ENCODE measurements at regions not wholly inside any gene's neighbourhood (a gene's known extent, or its start where the extent isn't known, plus 50 kb on each side); places are given as distances from the start of the nearest gene placed in this dataset.
"Not testable (repeated sequence)": the region's sequence is repeated elsewhere in the genome, so short reads cannot be mapped to it uniquely, and the experiment has no call there.

- H3K9me2 ChIP-seq (replicated peaks; ENCODE audit: insufficient read depth, low read length) = no peaks in the 10 kb centered on the region
- TF ChIP-seq EZH2phosphoT487 (IDR thresholded peaks at IDR 0.05; ENCODE audit: low read length) (no peak), EZH2 (optimal IDR thresholded peaks at IDR 0.05; ENCODE audit: low read depth, low read length) (no peak), CTCF (IDR thresholded peaks at IDR 0.05; ENCODE audit: low read length) (no peak)
- no peak overlapping the region for H3K9ac ChIP-seq (ENCODE audit: low read length)
- no peaks in the 10 kb centered on the region for H3K36me3 ChIP-seq (replicated peaks; ENCODE audit: insufficient read depth, low read length)
- H3K4me1 ChIP-seq (ENCODE audit: low read length) = no peaks in the 10 kb centered on the region
- H4K20me1 ChIP-seq (ENCODE audit: insufficient read depth, low read length) = no peaks in the 10 kb centered on the region
- no peak overlapping the region for H3K27ac ChIP-seq (ENCODE audit: low read length)
- no peaks in the 10 kb centered on the region for H3K27me3 ChIP-seq (replicated peaks; ENCODE audit: insufficient read depth, low read length)
- no peaks in the 10 kb centered on the region for H3F3A ChIP-seq (ENCODE audit: insufficient read depth, low read length)
- no peak overlapping the region for H2AFZ ChIP-seq (ENCODE audit: low read length)
- H3K4me3 ChIP-seq (ENCODE audit: low read length) = no peak overlapping the region
- H3K79me2 ChIP-seq (ENCODE audit: low read length) = no peaks in the 10 kb centered on the region
- H3K9me3 ChIP-seq (replicated peaks; ENCODE audit: insufficient read depth, low read length) = no peaks in the 10 kb centered on the region
- DNase-seq = no peak
- no peak overlapping the region for H3K4me2 ChIP-seq (ENCODE audit: low read depth, low read length)
Observed at GRCh38 chr11:90699791-90700400, 477.0 kb upstream of the CHORDC1 start.

- no peaks in the 10 kb centered on the region for H3K9me2 ChIP-seq (replicated peaks; ENCODE audit: insufficient read depth, low read length)
- no peak overlapping the region for H3K4me2 ChIP-seq (ENCODE audit: low read depth, low read length)
- DNase-seq = no peak
- TF ChIP-seq EZH2 (optimal IDR thresholded peaks at IDR 0.05; ENCODE audit: low read depth, low read length) = no peak
- TF ChIP-seq CTCF (IDR thresholded peaks at IDR 0.05; ENCODE audit: low read length) = no peak
- TF ChIP-seq EZH2phosphoT487 (IDR thresholded peaks at IDR 0.05; ENCODE audit: low read length) = no peak
- no peak overlapping the region for H3K9ac ChIP-seq (ENCODE audit: low read length)
- no peaks in the 10 kb centered on the region for H4K20me1 ChIP-seq (ENCODE audit: insufficient read depth, low read length)
- no peak overlapping the region for H2AFZ ChIP-seq (ENCODE audit: low read length)
- H3K79me2 ChIP-seq (ENCODE audit: low read length) = no peaks in the 10 kb centered on the region
- H3F3A ChIP-seq (ENCODE audit: insufficient read depth, low read length) = no peaks in the 10 kb centered on the region
- no peak overlapping the region for H3K27ac ChIP-seq (ENCODE audit: low read length)
- no peaks in the 10 kb centered on the region for H3K27me3 ChIP-seq (replicated peaks; ENCODE audit: insufficient read depth, low read length)
- no peaks in the 10 kb centered on the region for H3K4me1 ChIP-seq (ENCODE audit: low read length)
- no peaks in the 10 kb centered on the region for H3K9me3 ChIP-seq (replicated peaks; ENCODE audit: insufficient read depth, low read length)
- no peak overlapping the region for H3K4me3 ChIP-seq (ENCODE audit: low read length)
- H3K36me3 ChIP-seq (replicated peaks; ENCODE audit: insufficient read depth, low read length) = no peaks in the 10 kb centered on the region
Observed at GRCh38 chr11:90698238-90698637, 475.4 kb upstream of the CHORDC1 start.

- H3K4me2 ChIP-seq (ENCODE audit: low read depth, low read length); H3K4me1 ChIP-seq (ENCODE audit: low read length); H3K36me3 ChIP-seq (replicated peaks; ENCODE audit: insufficient read depth, low read length); H3F3A ChIP-seq (ENCODE audit: insufficient read depth, low read length); H3K27ac ChIP-seq (ENCODE audit: low read length); H4K20me1 ChIP-seq (ENCODE audit: insufficient read depth, low read length); H3K27me3 ChIP-seq (replicated peaks; ENCODE audit: insufficient read depth, low read length); H3K9ac ChIP-seq (ENCODE audit: low read length); H3K9me3 ChIP-seq (replicated peaks; ENCODE audit: insufficient read depth, low read length); DNase-seq; H3K4me3 ChIP-seq (ENCODE audit: low read length); H3K9me2 ChIP-seq (replicated peaks; ENCODE audit: insufficient read depth, low read length); H3K79me2 ChIP-seq (ENCODE audit: low read length); H2AFZ ChIP-seq (ENCODE audit: low read length): not testable (repeated sequence)
Observed at GRCh38 chr11:90675496-90675895, 452.6 kb upstream of the CHORDC1 start.

GRCh38 chr11:90669094-90669493 is 446.2 kb upstream of the CHORDC1 start:
- no peaks in the 10 kb centered on the region for H3K9me2 ChIP-seq (replicated peaks; ENCODE audit: insufficient read depth, low read length)
- no peaks in the 10 kb centered on the region for H4K20me1 ChIP-seq (ENCODE audit: insufficient read depth, low read length)
- H3K9ac ChIP-seq (ENCODE audit: low read length) = no peak overlapping the region
- no peaks in the 10 kb centered on the region for H3K36me3 ChIP-seq (replicated peaks; ENCODE audit: insufficient read depth, low read length)
- no peaks in the 10 kb centered on the region for H3F3A ChIP-seq (ENCODE audit: insufficient read depth, low read length)
- DNase-seq = no peak
- H3K4me1 ChIP-seq (ENCODE audit: low read length) = no peaks in the 10 kb centered on the region
- H3K27ac ChIP-seq (ENCODE audit: low read length) = no peak overlapping the region
- H3K9me3 ChIP-seq (replicated peaks; ENCODE audit: insufficient read depth, low read length) = no peaks in the 10 kb centered on the region
- H3K79me2 ChIP-seq (ENCODE audit: low read length) = no peaks in the 10 kb centered on the region
- H3K4me3 ChIP-seq (ENCODE audit: low read length) = no peak overlapping the region
- TF ChIP-seq EZH2phosphoT487 (IDR thresholded peaks at IDR 0.05; ENCODE audit: low read length) (no peak), CTCF (IDR thresholded peaks at IDR 0.05; ENCODE audit: low read length) (no peak), EZH2 (optimal IDR thresholded peaks at IDR 0.05; ENCODE audit: low read depth, low read length) (no peak)
- no peak overlapping the region for H3K4me2 ChIP-seq (ENCODE audit: low read depth, low read length)
- no peaks in the 10 kb centered on the region for H3K27me3 ChIP-seq (replicated peaks; ENCODE audit: insufficient read depth, low read length)
- no peak overlapping the region for H2AFZ ChIP-seq (ENCODE audit: low read length)
